CD14-positive monocyte (primary cell): ENCODE measurements at regions not wholly inside any gene's neighbourhood (a gene's known extent, or its start where the extent isn't known, plus 50 kb on each side); places are given as distances from the start of the nearest gene placed in this dataset.
"Not testable (repeated sequence)": the region's sequence is repeated elsewhere in the genome, so short reads cannot be mapped to it uniquely, and the experiment has no call there.

ENCODE experiments used
- DNase-seq, 3 donors: peaks; one replicate each; pipeline ENCODE4 v3.0.0-alpha.2; 2011 to 2022
- H2AFZ ChIP-seq: 2 replicates; pipeline ENCODE4 v1.6.0; 2012; ENCODE audit warnings: mild to moderate bottlenecking, low read depth, low read length, inconsistent platforms; ENCODE audit not compliant: insufficient read depth, poor library complexity, severe bottlenecking
- H3K27ac ChIP-seq, 2 donors: 1 replicate in 1 of 2; 2 replicates in 1 of 2; pipeline ENCODE4 v1.5.1; 2012 to 2013; ENCODE audit warnings: low read length in 2 of 2, control low read depth in 1 of 2, inconsistent platforms in 1 of 2, low read depth in 1 of 2, mild to moderate bottlenecking in 1 of 2
- H3K27me3 ChIP-seq, 2 donors: one replicate each; pipeline versions ENCODE4 v1.6.0 to v1.6.1; 2011 to 2013; ENCODE audit warnings: low read length in 2 of 2; ENCODE audit not compliant: control insufficient read depth in 2 of 2, insufficient read depth in 2 of 2
- H3K36me3 ChIP-seq, 2 donors: replicated peaks in 1 of 2; 1 replicate in 1 of 2; 2 replicates in 1 of 2; pipeline versions ENCODE4 v1.5.1 to v1.6.1; 2012 to 2013; ENCODE audit warnings: low read length in 2 of 2, control low read depth in 1 of 2, inconsistent platforms in 1 of 2, mild to moderate bottlenecking in 1 of 2; ENCODE audit not compliant: insufficient read depth in 2 of 2, control insufficient read depth in 1 of 2
- H3K4me1 ChIP-seq, 2 donors: 1 replicate in 1 of 2; 2 replicates in 1 of 2; pipeline versions ENCODE4 v1.5.1 to v1.6.1; 2012 to 2013; ENCODE audit warnings: low read length in 2 of 2, control low read depth in 1 of 2, inconsistent platforms in 1 of 2, mild to moderate bottlenecking in 1 of 2, moderate library complexity in 1 of 2; ENCODE audit not compliant: insufficient read depth in 2 of 2, control insufficient read depth in 1 of 2
- H3K4me2 ChIP-seq: replicated peaks from 2 replicates; pipeline ENCODE3; 2012; ENCODE audit warnings: low read length, moderate library complexity, mild to moderate bottlenecking; ENCODE audit not compliant: poor library complexity, severe bottlenecking; ENCODE audit errors: extremely low read depth
- H3K4me3 ChIP-seq, 3 experiments: fragments of 200-600 bp in 1 of 3; sonication (generic) in 1 of 3; replicated peaks in 1 of 3; 1 replicate in 2 of 3; 2 replicates in 1 of 3; pipeline ENCODE4 v1.5.1; 2011 to 2013; ENCODE audit warnings: low read length in 3 of 3, mild to moderate bottlenecking in 3 of 3, control low read depth in 2 of 3, low read depth in 2 of 3, inconsistent platforms in 1 of 3, moderate library complexity in 1 of 3
- H3K79me2 ChIP-seq: 2 replicates; pipeline ENCODE4 v1.6.0; 2012; ENCODE audit warnings: mild to moderate bottlenecking, control low read depth, inconsistent platforms, low read length, moderate library complexity; ENCODE audit not compliant: insufficient read depth
- H3K9ac ChIP-seq: 2 replicates; pipeline ENCODE4 v1.6.0; 2017; ENCODE audit warnings: low read length, mild to moderate bottlenecking; ENCODE audit not compliant: insufficient read depth, poor library complexity, severe bottlenecking
- H3K9me3 ChIP-seq, 2 donors: replicated peaks in 1 of 2; 1 replicate in 1 of 2; 2 replicates in 1 of 2; pipeline versions ENCODE4 v1.5.1 to v1.6.1; 2012 to 2013; ENCODE audit warnings: low read length in 2 of 2, control low read depth in 1 of 2; ENCODE audit not compliant: control insufficient read depth in 1 of 2, insufficient read depth in 1 of 2
- H4K20me1 ChIP-seq: 2 replicates; pipeline ENCODE4 v1.6.0; 2012; ENCODE audit warnings: mild to moderate bottlenecking, low read length, control low read depth, moderate library complexity; ENCODE audit not compliant: insufficient read depth
- H3K27ac Mint-ChIP-seq, 7 donors: one replicate each; pipeline ENCODE4 v1.8.0; 2020; ENCODE audit warnings: mild to moderate bottlenecking in 7 of 7, mixed read lengths in 7 of 7, moderate library complexity in 6 of 7, inconsistent platforms in 2 of 7
- H3K27me3 Mint-ChIP-seq, 3 donors: one replicate each; pipeline ENCODE4 v1.8.0; 2021 to 2022; ENCODE audit warnings: low read depth in 3 of 3, mild to moderate bottlenecking in 3 of 3, mixed read lengths in 3 of 3, moderate library complexity in 3 of 3, inconsistent platforms in 1 of 3
- H3K36me3 Mint-ChIP-seq, 2 donors: one replicate each; pipeline ENCODE4 v1.8.0; 2020; ENCODE audit warnings: mixed read lengths in 2 of 2, inconsistent platforms in 1 of 2, mild to moderate bottlenecking in 1 of 2
- H3K4me1 Mint-ChIP-seq: one replicate; pipeline ENCODE4 v1.8.0; 2020; ENCODE audit warnings: mild to moderate bottlenecking, mixed read lengths
- H3K4me3 Mint-ChIP-seq, 2 donors: one replicate each; pipeline ENCODE4 v1.8.0; 2020; ENCODE audit warnings: mild to moderate bottlenecking in 2 of 2, mixed read lengths in 2 of 2, moderate library complexity in 1 of 2
- H3K9me3 Mint-ChIP-seq, 7 donors: one replicate each; pipeline ENCODE4 v1.8.0; 2020 to 2022; ENCODE audit warnings: mixed read lengths in 7 of 7, mild to moderate bottlenecking in 6 of 7, moderate library complexity in 6 of 7, inconsistent platforms in 2 of 7
- WGBS: methylation state at CpG from one replicate; pipeline ENCODE4 v1.1.5; 2013; ENCODE audit warnings: missing lambda C conversion rate; ENCODE audit not compliant: insufficient coverage; 5-methylcytosine and 5-hydroxymethylcytosine counted together
- intact Hi-C, 2 donors: fragments of 100-400 bp; cut with micrococcal nuclease; formaldehyde crosslinking; loops; one replicate each; pipeline versions ENCODE4 v1.15.0 to v1.15.1; 2023
- TF ChIP-seq, protein P1 (sequence below): fragments of 200-600 bp; IDR thresholded peaks from one replicate; pipeline ENCODE4 v1.8.0; 2022; ENCODE audit warnings: antibody characterized with exemption, mild to moderate bottlenecking

DNA sequence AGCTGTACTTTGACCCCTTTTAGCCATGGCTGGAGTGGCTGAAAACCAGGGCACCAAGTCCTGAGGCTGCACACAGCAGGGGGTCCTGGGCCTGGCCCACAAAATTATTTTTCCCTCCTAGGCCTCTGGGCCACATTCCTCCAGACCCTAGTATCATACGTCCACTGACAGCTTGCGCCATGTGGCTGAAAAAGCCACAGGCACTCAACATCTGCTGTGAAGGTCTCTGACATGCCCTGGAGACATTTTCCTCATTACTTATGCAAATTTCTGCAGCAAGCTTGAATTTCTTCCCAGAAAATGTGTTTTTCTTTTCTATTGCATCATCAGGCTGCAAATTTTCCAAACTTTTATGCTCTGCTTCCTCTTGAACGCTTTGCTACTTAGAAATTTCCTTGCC lies 239.0 kb downstream of the SQOR start:
- Mint-ChIP-seq H3K4me3 (no peak overlapping the region), H3K36me3 (no peaks in the 10 kb centered on the region), H3K27me3 (peaks cover 0 to 1% (median 0%) of the 10 kb centered on the region in 3 donors), H3K27ac (no peak overlapping the region), H3K9me3 (peaks cover 19 to 42% (median 33%) of the 10 kb centered on the region in 7 donors), H3K4me1 (no peaks in the 10 kb centered on the region)
- H3K4me1 ChIP-seq, result no peaks in the 10 kb centered on the region
- H3K36me3 ChIP-seq, result no peaks in the 10 kb centered on the region
- no peak overlapping the region for H3K9ac ChIP-seq
- no peak overlapping the region for H3K4me2 ChIP-seq
- no peaks in the 10 kb centered on the region for H3K27me3 ChIP-seq
- no peak overlapping the region for H3K27ac ChIP-seq
- TF ChIP-seq, protein P1, sequence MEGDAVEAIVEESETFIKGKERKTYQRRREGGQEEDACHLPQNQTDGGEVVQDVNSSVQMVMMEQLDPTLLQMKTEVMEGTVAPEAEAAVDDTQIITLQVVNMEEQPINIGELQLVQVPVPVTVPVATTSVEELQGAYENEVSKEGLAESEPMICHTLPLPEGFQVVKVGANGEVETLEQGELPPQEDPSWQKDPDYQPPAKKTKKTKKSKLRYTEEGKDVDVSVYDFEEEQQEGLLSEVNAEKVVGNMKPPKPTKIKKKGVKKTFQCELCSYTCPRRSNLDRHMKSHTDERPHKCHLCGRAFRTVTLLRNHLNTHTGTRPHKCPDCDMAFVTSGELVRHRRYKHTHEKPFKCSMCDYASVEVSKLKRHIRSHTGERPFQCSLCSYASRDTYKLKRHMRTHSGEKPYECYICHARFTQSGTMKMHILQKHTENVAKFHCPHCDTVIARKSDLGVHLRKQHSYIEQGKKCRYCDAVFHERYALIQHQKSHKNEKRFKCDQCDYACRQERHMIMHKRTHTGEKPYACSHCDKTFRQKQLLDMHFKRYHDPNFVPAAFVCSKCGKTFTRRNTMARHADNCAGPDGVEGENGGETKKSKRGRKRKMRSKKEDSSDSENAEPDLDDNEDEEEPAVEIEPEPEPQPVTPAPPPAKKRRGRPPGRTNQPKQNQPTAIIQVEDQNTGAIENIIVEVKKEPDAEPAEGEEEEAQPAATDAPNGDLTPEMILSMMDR, result no peak
- H3K79me2 ChIP-seq, result no peaks in the 10 kb centered on the region
- intact Hi-C loops, result no loop called here
- no peak overlapping the region for H2AFZ ChIP-seq
- no peak overlapping the region for H3K4me3 ChIP-seq
- no peak for DNase-seq
- H4K20me1 ChIP-seq, result no peaks in the 10 kb centered on the region
- H3K9me3 ChIP-seq, result peaks cover 18 to 23% of the 10 kb centered on the region in 2 donors
- whole genome bisulfite sequencing, result 81% methylated on average over 3 of the region's 3 CpGs

DNA sequence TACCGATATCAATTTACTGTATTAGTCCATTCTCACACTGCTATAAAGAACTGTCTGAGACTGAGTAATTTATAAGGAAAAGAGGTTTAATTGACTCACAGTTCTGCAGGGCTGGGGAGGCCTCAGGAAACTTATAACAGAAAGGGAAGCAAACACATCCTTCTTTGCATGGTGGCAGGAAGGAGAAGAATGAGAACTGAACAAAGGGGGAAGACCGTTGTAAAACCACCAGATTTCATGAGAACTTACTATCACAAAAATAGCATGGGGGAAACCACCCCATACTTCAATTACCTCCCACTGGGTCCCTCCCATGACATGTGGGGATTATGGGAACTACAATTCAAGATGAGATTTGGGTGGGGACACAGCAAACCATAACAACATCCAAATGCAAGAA lies 239.7 kb downstream of the SQOR start:
- H4K20me1 ChIP-seq, H3K9ac ChIP-seq, H3K4me2 ChIP-seq, H3K4me1 ChIP-seq, H3K27me3 Mint-ChIP-seq, H3K27ac ChIP-seq, H2AFZ ChIP-seq, H3K4me3 Mint-ChIP-seq, H3K27me3 ChIP-seq, H3K36me3 ChIP-seq, H3K4me3 ChIP-seq, H3K4me1 Mint-ChIP-seq, intact Hi-C loops, H3K79me2 ChIP-seq, H3K27ac Mint-ChIP-seq, DNase-seq, H3K36me3 Mint-ChIP-seq: not testable (repeated sequence)
- peaks cover 18 to 23% of the 10 kb centered on the region in 2 donors for H3K9me3 ChIP-seq
- peaks cover 19 to 39% (median 33%) of the 10 kb centered on the region in 7 donors for H3K9me3 Mint-ChIP-seq
- WGBS, result no CpG with 5 or more reads among the region's 2 CpGs
